IgD-negative memory B cell (primary cell): ENCODE measurements at regions not wholly inside any gene's neighbourhood (a gene's known extent, or its start where the extent isn't known, plus 50 kb on each side); places are given as distances from the start of the nearest gene placed in this dataset.

Experiments used
- H3K27ac Mint-ChIP-seq, 3 donors: one replicate each; pipeline ENCODE4 v1.8.0; 2020 to 2022; ENCODE audit warnings: mild to moderate bottlenecking in 3 of 3, mixed read lengths in 3 of 3, moderate library complexity in 1 of 3
- H3K27me3 Mint-ChIP-seq: one replicate; pipeline ENCODE4 v1.8.0; 2021; ENCODE audit warnings: mixed read lengths
- H3K36me3 Mint-ChIP-seq: one replicate; pipeline ENCODE4 v1.8.0; 2020; ENCODE audit warnings: mild to moderate bottlenecking, mixed read lengths
- H3K4me1 Mint-ChIP-seq, 3 donors: one replicate each; pipeline ENCODE4 v1.8.0; 2020 to 2022; ENCODE audit warnings: mixed read lengths in 3 of 3, mild to moderate bottlenecking in 1 of 3
- H3K4me3 Mint-ChIP-seq, 4 donors: one replicate each; pipeline ENCODE4 v1.8.0; 2020 to 2022; ENCODE audit warnings: mild to moderate bottlenecking in 4 of 4, mixed read lengths in 4 of 4, moderate library complexity in 3 of 4
- H3K9me3 Mint-ChIP-seq, 3 donors: one replicate each; pipeline ENCODE4 v1.8.0; 2020 to 2021; ENCODE audit warnings: mixed read lengths in 3 of 3, mild to moderate bottlenecking in 1 of 3

DNA sequence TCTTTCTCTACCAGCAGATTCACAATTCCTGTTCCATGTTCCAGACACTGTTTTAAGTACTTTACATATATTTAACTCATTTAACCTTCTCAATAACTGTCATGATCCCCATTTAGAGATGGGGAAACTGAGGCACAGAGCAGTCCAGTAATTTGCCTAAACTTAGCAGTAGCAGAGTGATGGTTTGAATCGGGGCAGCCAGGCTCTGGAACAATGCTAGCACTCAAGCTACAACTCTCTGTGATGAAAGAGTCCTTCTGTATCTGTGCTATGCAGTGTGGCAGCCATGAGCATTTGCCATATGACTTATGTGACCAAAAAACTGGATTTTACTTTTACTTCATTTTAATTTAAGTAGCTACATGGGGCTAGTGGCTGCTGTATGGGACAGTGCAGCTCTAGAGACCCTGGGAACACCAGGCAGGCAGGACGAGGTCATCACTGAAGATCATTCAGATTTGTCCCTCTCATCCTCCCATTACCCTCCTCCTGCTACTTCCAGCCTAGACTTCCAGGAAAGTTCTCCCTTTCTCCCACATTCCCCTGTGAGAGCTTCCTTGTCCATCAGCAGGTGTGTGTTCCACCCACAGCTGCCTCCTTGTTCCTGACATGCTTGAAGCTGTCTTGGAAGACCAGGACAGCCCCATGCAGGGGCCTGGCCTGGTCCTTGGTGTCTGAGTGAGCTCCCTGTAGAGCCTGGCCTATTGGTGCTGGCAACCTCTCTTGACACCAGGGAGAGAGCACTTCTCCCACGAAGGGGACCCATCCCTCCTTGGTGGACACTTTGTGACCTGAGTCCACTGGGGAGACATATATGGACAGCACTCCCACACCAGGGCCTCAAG lies 157.0 kb downstream of the MRPL14 start:
- H3K27me3 Mint-ChIP-seq = peaks cover 7% of the 10 kb centered on the region
- no peaks in the 10 kb centered on the region for H3K9me3 Mint-ChIP-seq
- H3K4me1 Mint-ChIP-seq = no peaks in the 10 kb centered on the region

DNA sequence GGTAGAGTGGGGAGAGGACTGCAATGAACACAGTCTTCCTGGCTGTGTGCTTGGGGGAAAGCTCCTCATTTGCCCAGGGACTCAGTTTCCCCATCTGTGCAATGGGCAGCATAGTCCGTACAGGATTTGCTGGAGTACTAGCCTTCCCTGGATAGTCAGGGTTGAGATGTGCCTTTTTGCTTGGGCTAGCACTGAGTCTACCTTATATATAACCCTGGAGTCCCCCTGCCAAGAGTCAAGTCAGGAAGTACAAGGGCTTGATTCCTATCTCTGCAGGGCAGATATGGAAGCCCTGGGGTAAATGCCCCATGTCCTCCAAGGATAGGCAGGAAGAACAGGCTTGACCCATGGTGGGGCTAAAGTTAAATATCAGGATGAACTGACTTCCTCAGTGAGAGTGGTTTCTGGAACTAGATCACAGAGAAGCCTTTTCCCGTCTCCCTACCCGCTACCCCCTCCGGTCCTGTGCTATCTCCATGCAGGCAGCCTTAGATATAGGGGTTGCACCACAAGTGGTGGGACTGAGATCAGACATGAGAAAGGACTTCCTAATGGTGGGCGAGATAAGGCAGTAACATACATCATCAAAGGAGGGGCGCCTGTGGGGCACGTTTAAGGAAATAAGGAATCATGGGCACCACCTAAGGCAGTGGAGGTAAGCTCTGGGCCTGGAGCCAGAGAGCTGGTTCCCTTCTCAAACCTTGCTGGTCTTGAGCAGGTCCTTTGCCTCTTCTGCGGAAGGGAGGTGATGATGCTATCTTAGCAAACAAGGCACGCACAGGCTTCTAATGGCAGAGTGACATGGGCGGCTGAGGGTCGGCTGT lies 157.9 kb downstream of the MRPL14 start:
- Mint-ChIP-seq H3K9me3 (no peaks in the 10 kb centered on the region), H3K4me1 (no peaks in the 10 kb centered on the region), H3K36me3 (no peaks in the 10 kb centered on the region), H3K27me3 (peaks cover 5% of the 10 kb centered on the region), H3K4me3 (peak overlapping the region in 1 of 4 donors; percentile 45), H3K27ac (no peak overlapping the region)

More for the DNA sequence above, 157.0 kb downstream of the MRPL14 start:
- no peak overlapping the region for H3K4me3 Mint-ChIP-seq
- no peaks in the 10 kb centered on the region for H3K36me3 Mint-ChIP-seq
- H3K27ac Mint-ChIP-seq = no peak overlapping the region

DNA sequence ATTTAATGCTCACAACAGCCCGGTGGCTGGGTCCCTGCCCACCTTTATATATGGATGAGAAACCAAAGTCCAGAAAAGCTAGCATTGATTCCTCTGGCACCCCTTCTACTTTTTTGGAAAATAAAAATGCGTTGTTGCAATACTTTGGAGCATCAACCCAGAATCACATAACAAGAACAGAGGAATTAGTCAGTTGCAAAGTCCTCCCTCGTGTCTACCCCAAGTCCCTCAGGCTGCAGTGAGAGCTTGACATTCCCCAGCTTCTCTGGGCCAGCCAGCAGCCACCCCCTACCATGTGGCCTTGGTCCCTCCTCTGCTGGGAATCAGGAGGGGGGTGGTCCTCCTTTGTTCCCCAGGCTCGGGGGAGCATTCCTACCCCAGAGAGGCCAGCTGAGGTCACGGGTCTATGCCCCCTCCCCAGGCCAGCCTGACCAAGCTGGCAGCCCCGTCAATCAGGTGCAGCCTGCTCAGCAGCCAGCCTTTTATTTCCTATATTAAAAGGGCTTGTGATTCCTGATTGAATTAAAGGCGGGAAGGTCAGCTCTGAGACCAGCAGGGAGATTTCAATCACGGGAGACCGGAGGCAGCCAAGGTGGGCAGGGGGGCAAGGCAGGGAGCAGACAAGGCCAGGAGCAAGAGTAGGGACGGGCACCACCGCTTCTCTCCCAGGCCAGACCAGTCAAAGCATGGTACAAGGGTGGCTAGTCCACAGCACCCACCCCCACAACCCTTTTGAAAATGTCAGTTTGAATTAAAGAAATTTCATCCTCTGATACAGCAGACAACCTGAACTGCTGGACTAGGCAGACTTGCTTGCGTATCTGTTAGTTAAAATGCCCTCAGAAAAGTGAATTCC lies 158.9 kb downstream of the MRPL14 start:
- Mint-ChIP-seq H3K27me3 (peaks cover 5% of the 10 kb centered on the region), H3K4me3 (no peak overlapping the region), H3K9me3 (no peaks in the 10 kb centered on the region)

DNA sequence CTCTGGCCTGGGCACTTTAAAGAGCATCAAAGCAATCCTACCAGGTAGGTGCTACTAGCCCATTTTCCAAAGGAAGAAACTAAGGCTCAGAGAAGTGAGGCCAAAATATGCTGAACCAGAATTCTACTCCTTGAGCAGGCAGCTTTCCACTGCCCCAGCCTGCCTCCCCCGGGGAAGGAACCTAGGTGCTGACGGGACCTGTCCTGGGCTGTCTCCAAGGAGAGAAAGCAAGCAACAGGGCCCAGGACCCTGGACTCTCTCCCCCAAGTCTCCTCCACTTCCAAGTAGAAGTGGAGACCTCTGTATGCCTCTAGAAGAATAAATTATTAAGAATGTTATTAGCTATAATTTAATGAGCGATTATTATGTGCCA lies 159.5 kb downstream of the MRPL14 start:
- no peaks in the 10 kb centered on the region for H3K4me1 Mint-ChIP-seq

More for the DNA sequence above, 158.9 kb downstream of the MRPL14 start:
- Mint-ChIP-seq H3K27ac (no peak overlapping the region), H3K4me1 (no peaks in the 10 kb centered on the region), H3K36me3 (no peaks in the 10 kb centered on the region)

DNA sequence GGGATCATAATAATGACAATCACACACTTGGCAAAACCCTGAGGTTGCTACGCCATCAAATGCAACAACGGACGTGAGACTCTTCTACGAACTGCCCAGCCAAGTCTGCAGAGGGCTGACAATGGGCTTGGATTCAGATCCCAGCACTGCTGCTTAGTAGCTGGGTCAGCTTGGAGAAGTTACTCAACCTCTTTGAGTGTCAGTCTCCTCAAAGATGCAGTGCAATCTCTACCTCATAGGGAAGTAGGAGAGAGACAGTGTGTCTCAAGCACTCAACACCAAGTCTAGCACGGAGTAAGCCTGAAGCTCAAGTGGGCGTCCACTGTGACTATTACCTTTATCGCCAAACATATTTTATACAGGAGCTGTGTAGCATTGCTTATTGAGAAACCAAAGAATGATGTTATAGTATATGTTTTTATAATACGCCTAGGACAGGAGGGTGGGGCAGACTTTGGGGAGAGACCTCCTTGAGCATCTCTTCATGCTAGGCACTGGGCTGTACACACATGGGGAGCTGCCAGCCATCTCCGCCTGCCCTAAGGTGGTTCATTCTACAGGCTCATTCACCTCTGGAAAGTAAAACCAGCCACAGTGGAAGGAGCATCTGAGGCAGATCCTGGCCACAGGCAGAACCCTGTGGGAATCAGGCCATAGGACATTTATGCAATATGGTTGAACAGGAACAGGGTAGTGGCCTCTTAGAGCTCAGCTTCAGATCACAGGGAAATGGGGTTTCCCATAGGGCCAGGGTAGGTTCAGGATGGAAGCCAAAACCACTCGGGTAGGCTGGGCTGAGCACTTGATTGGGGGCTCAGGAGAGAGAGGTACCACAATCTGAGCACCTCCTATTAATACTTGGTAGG lies 160.2 kb downstream of the MRPL14 start:
- H3K36me3 Mint-ChIP-seq = no peaks in the 10 kb centered on the region
- H3K9me3 Mint-ChIP-seq = no peaks in the 10 kb centered on the region
- H3K4me1 Mint-ChIP-seq = no peaks in the 10 kb centered on the region

More for the DNA sequence above, 159.5 kb downstream of the MRPL14 start:
- Mint-ChIP-seq H3K27ac (no peak overlapping the region), H3K27me3 (peaks cover 5% of the 10 kb centered on the region), H3K36me3 (no peaks in the 10 kb centered on the region), H3K9me3 (no peaks in the 10 kb centered on the region), H3K4me3 (no peak overlapping the region)

DNA sequence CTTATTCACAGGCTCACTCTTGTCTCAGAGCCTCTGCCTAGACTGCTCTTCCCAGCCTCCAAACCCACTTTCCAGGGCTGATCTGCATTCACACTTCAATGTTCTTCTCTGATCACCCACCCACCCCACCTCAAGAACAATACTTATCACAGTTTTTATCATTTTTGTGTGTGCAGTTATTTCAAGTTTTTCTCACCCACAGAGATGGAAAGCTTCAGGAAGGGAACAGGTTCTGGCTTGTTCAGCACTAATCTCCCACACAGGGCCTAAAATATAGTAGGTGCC lies 160.9 kb downstream of the MRPL14 start:
- Mint-ChIP-seq H3K27me3 (peaks cover 4% of the 10 kb centered on the region), H3K4me3 (no peak overlapping the region), H3K36me3 (no peaks in the 10 kb centered on the region), H3K4me1 (peaks cover 0 to 2% (median 0%) of the 10 kb centered on the region in 3 donors), H3K9me3 (no peaks in the 10 kb centered on the region), H3K27ac (peak overlapping the region in 1 of 3 donors; percentile 9)

More for the DNA sequence above, 160.2 kb downstream of the MRPL14 start:
- no peak overlapping the region for H3K4me3 Mint-ChIP-seq
- H3K27me3 Mint-ChIP-seq = peaks cover 4% of the 10 kb centered on the region
- no peak overlapping the region for H3K27ac Mint-ChIP-seq

DNA sequence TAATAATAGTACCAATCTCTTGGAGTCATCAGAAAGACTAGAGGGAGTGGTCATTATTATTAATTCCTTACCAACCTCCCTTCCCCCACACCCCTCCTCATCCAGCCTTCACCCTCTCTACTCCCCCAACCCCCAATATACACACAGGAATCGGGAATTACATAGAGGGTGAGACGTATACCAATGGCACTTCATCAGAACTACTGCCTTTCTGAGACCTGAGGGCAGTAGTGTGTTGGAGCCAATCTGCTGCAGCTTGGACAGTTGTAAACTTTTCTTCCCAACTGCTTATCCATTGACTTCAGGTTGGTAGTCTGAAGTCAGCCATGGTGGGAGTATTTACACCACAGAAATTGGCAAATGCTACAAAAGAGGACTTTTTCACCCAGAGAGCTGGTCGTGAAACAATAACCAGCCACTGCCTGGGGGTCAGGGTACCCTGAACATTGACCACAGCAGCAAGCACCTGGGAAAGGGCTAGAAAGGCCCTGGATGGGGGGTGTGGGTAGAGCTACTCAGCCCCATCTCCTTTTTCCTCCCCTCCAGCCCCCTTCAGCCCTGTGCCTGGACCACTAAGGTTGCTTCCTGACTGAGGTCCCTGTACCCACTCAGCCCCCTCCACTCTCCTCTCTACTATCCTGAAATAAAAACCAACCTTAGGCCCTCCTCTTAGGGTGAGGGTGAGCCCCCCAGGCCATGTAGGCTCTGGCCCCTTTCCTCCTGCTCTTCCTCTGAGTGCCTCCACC lies 161.5 kb downstream of the MRPL14 start:
- no peaks in the 10 kb centered on the region for H3K36me3 Mint-ChIP-seq
- H3K27ac Mint-ChIP-seq = peak overlapping the region in 1 of 3 donors; percentile 9
- H3K27me3 Mint-ChIP-seq = peaks cover 4% of the 10 kb centered on the region
- peaks cover 0 to 2% (median 0%) of the 10 kb centered on the region in 3 donors for H3K4me1 Mint-ChIP-seq
- no peaks in the 10 kb centered on the region for H3K9me3 Mint-ChIP-seq
- no peak overlapping the region for H3K4me3 Mint-ChIP-seq

DNA sequence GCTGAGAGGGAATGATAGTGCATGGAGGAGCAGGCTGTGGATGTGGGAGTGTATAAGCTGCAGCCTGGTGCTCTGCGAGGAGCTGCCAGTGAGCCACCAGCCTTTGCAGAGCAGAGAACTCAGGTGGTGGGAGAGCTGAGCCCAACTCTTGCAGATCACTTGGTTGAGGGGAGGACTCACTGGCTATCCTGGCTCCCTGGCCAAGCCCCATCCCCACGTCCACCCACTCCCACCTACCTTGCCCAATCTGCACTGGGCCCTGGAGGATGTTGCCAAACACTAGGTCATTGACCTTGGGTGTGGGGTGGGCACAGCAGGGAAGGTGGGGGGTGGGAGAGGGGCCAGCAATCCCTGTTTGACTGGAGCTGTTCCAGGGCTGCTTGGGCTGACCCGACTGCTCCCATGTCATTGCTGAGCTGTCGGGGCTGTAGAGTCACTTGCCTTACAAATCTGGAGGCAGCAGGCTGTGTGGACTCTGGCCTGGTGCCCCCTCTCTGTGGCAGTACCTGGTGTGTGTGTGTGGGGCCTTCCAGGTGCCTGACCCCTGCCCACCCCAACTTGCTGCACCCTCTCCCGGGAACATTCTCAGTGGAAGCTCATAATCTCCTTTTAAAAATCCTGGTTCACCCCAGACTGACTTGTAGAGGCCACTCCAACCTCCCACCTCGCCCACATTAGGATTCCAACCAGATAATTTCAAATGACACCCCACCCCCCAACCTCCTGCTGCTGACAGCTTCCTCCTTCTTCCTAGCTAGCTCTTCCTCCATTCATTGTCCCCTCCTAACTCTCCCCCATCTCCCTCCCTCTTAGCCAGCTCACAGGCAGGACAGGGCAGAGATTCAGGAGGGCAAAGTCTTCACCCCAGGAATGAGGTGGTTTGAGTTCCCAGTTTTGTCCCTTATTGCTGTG lies 162.3 kb downstream of the MRPL14 start:
- Mint-ChIP-seq H3K4me1 (peaks cover 0 to 2% (median 0%) of the 10 kb centered on the region in 3 donors), H3K4me3 (no peak overlapping the region), H3K27me3 (peaks cover 4% of the 10 kb centered on the region), H3K9me3 (no peaks in the 10 kb centered on the region), H3K36me3 (no peaks in the 10 kb centered on the region), H3K27ac (no peak overlapping the region)

DNA sequence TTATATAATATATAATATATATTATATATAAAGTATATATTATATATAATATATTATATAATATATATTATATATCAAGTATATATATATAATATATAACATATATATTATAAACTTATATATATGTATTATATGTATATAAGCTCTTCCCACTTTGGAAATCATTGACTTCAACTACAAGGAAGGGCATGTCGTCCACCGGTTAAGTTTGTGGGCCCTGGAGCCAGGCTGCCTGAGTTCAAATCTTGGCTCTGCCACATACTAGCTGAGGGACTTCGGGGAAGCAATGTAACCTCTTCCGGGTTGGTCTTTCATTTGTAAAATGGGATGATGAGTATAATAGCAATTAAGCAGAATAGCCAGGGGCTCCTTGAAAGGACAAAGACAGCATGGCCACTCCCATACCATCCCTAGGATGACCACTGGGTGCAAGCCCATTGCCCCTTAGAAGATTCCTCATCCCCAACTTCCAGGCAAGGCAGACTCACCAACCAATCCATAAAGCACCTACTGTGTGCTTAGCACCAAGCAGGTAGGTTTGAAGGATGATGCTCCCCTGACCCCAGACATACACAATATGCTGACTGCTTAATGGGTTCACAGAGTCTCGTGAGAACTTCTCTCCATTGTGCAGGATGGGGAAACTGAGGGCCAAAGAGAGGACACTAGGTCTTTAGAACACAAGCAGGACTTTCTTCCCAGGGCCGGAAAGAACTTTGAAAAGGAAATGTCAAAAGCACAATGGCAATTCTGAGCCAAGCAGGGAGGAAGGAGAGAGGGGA lies 163.2 kb downstream of the MRPL14 start:
- Mint-ChIP-seq H3K27ac (no peak overlapping the region), H3K36me3 (no peaks in the 10 kb centered on the region), H3K4me1 (peaks cover 0 to 2% (median 0%) of the 10 kb centered on the region in 3 donors), H3K9me3 (no peaks in the 10 kb centered on the region), H3K27me3 (peaks cover 1% of the 10 kb centered on the region), H3K4me3 (no peak overlapping the region)

DNA sequence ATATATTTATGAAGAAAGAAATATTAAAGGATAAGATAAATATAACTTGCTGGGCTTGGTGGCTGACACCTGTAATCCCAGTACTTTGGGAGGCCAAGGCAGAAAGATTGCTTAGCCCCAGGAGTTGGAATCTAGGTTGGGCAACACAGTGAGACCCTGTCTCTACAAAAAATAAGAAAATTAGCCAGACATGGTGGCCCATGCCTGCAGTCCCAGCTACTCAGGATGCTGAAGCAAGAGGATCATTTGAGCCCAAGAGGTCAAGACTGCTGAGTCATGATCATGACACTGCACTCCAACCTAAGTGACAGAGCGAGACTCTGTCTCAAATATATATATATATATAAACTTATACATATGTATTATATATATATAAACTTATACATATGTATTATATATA lies 164.0 kb downstream of the MRPL14 start:
- no peak overlapping the region for H3K4me3 Mint-ChIP-seq
- peaks cover 0 to 2% (median 0%) of the 10 kb centered on the region in 3 donors for H3K4me1 Mint-ChIP-seq
- no peaks in the 10 kb centered on the region for H3K9me3 Mint-ChIP-seq
- H3K36me3 Mint-ChIP-seq = no peaks in the 10 kb centered on the region
- peaks cover 1% of the 10 kb centered on the region for H3K27me3 Mint-ChIP-seq
- H3K27ac Mint-ChIP-seq = no peak overlapping the region

DNA sequence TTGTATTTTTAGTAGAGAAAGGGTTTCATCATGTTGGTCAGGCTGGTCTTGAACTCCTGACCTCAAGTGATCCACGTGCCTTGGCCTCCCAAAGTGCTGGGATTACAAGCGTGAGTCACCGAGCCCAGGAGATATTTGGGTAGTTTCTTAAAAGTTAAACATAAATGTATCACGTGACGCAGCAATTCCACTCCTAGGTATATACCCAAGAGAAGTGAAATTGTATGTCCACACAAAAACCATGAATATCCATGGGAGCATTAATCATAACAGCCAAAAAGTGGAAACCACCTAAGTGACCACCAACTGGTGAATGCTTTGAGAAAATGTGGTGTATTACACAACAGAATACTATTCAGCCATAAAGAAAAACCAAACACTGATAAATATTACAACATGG lies 164.8 kb downstream of the MRPL14 start:
- H3K4me3 Mint-ChIP-seq = no peak overlapping the region
- peaks cover 0 to 1% (median 0%) of the 10 kb centered on the region in 3 donors for H3K9me3 Mint-ChIP-seq
- peaks cover 1% of the 10 kb centered on the region for H3K27me3 Mint-ChIP-seq
- H3K36me3 Mint-ChIP-seq = no peaks in the 10 kb centered on the region
- H3K4me1 Mint-ChIP-seq = peaks cover 0 to 2% (median 0%) of the 10 kb centered on the region in 3 donors
- no peak overlapping the region for H3K27ac Mint-ChIP-seq

DNA sequence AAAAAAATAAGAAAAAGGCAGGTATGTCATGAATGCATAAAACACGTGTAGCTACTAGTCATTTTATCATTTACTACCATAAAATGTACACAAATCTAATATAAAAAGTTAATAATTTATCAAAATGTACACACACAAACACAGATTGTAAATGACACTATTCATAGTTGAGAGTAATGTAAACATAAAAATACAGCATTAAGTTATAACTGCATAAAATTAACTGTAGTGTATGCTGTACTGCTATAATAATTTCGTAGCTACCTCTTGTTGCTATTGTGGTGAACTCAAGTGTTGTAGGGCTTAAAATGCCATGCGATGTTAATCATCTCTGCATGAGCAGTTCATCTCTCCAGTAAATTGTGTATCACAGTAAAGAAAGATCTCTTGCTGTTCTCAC lies 170.0 kb downstream of the MRPL14 start:
- no peak overlapping the region for H3K4me3 Mint-ChIP-seq
- H3K27me3 Mint-ChIP-seq = peaks cover 10% of the 10 kb centered on the region
- no peak overlapping the region for H3K27ac Mint-ChIP-seq
- H3K4me1 Mint-ChIP-seq = peaks cover 0 to 2% (median 0%) of the 10 kb centered on the region in 3 donors
- H3K36me3 Mint-ChIP-seq = peaks cover 3% of the 10 kb centered on the region
- H3K9me3 Mint-ChIP-seq = peaks cover 5 to 6% (median 5%) of the 10 kb centered on the region in 3 donors
